ENCODE measurements at regions not wholly inside any gene's neighbourhood (a gene's known extent, or its start where the extent isn't known, plus 50 kb on each side); places are given as distances from the start of the nearest gene placed in this dataset.

DNA sequence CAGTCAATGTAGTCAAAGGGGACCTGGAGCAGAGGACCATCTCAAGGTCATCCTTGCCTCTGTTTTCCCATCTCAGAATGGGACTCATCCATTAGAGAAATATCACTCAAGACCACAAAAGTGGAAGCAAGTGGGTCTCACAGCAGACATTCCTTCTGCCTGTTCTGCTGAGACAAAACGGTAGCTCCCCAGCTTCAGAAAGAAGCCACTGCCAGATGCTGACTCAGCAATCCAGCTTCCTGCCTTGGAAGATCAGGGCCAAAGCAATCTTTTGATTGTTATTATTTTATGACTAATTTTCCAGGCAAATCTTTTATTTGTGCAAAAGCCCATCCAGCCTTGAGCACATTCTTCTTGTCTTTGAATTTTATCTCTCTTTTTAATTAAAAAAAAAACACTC is 86.8 kb downstream of the CCT6B start:
- no peaks in the 10 kb centered on the region for H3K36me3 Mint-ChIP-seq (ENCODE audit: low read depth, unreplicated experiment)
- peaks cover 1% of the 10 kb centered on the region for H3K27me3 Mint-ChIP-seq (ENCODE audit: unreplicated experiment)
- TF ChIP-seq CTCF (IDR thresholded peaks at IDR 0.05; ENCODE audit: unreplicated experiment) = no peak
- no peak overlapping the region for H3K27ac Mint-ChIP-seq (ENCODE audit: unreplicated experiment)
- peaks cover 8% of the 10 kb centered on the region for H3K4me1 Mint-ChIP-seq (ENCODE audit: unreplicated experiment)
- no peaks in the 10 kb centered on the region for H3K9me3 Mint-ChIP-seq (ENCODE audit: unreplicated experiment)
- DNase-seq (ENCODE audit: low spot score) = no peak
- H3K4me3 Mint-ChIP-seq (ENCODE audit: unreplicated experiment) = no peak overlapping the region

DNA sequence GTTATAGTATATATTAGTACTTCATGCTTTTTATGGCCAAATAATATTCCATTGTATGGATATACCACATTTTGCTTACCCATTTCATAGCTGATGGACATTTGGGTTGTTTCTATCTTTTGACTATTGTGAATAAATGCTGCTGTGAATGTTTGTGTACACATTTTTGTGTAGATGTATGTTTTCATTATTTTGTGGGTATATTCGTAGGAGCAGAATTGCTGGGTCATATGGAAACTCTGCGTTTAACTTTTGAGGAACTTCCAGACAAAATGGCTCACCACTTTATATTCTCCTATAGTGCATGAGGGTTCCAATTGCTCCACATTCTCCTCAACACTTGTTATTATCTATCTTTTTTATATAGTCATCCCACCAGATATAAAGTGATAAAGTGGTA is 88.6 kb downstream of the CCT6B start:
- H3K4me3 Mint-ChIP-seq (ENCODE audit: unreplicated experiment) = no peak overlapping the region
- peaks cover 8% of the 10 kb centered on the region for H3K4me1 Mint-ChIP-seq (ENCODE audit: unreplicated experiment)
- H3K27ac Mint-ChIP-seq (ENCODE audit: unreplicated experiment) = no peak overlapping the region
- DNase-seq (ENCODE audit: low spot score) = no peak
- H3K36me3 Mint-ChIP-seq (ENCODE audit: low read depth, unreplicated experiment) = no peaks in the 10 kb centered on the region
- H3K27me3 Mint-ChIP-seq (ENCODE audit: unreplicated experiment) = peaks cover 1% of the 10 kb centered on the region
- TF ChIP-seq CTCF (IDR thresholded peaks at IDR 0.05; ENCODE audit: unreplicated experiment) = no peak
- H3K9me3 Mint-ChIP-seq (ENCODE audit: unreplicated experiment) = no peaks in the 10 kb centered on the region

GRCh38 chr17:34869641-34870040 is 91.6 kb downstream of the CCT6B start:
- no peak for DNase-seq (ENCODE audit: low spot score)
- Mint-ChIP-seq H3K4me1 (ENCODE audit: unreplicated experiment) (no peaks in the 10 kb centered on the region), H3K4me3 (ENCODE audit: unreplicated experiment) (no peak overlapping the region), H3K27ac (ENCODE audit: unreplicated experiment) (no peak overlapping the region), H3K36me3 (ENCODE audit: low read depth, unreplicated experiment) (no peaks in the 10 kb centered on the region), H3K9me3 (ENCODE audit: unreplicated experiment) (no peaks in the 10 kb centered on the region), H3K27me3 (ENCODE audit: unreplicated experiment) (peaks cover 2% of the 10 kb centered on the region)
- no peak for TF ChIP-seq CTCF (IDR thresholded peaks at IDR 0.05; ENCODE audit: unreplicated experiment)

- no peak for TF ChIP-seq CTCF (IDR thresholded peaks at IDR 0.05; ENCODE audit: unreplicated experiment)
- H3K4me1 Mint-ChIP-seq (ENCODE audit: unreplicated experiment) = no peaks in the 10 kb centered on the region
- no peak for DNase-seq (ENCODE audit: low spot score)
- H3K9me3 Mint-ChIP-seq (ENCODE audit: unreplicated experiment) = no peaks in the 10 kb centered on the region
- H3K27me3 Mint-ChIP-seq (ENCODE audit: unreplicated experiment) = peaks cover 2% of the 10 kb centered on the region
- H3K27ac Mint-ChIP-seq (ENCODE audit: unreplicated experiment) = no peak overlapping the region
- H3K4me3 Mint-ChIP-seq (ENCODE audit: unreplicated experiment) = no peak overlapping the region
- no peaks in the 10 kb centered on the region for H3K36me3 Mint-ChIP-seq (ENCODE audit: low read depth, unreplicated experiment)
Measured at GRCh38 chr17:34865716-34866115, 95.5 kb downstream of the CCT6B start.

DNA sequence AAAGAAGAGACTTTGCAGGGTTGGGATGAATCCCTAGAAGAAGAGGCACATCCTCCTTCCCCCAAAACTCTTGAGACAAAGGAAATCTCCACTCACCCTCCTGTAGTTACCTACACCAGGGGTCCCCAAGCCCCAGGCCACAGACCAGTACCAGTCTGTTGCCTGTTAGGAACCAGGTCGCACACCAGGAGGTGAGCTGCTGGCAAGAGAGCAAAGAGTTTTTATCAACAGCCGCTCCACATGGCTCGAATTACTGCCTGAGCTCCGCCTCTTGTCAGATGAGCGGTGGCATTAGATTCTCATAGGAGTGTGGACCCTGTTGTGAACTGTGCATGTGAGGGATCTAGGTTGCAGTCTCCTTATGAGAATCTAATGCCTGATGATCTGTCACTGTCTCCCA is 98.9 kb downstream of the CCT6B start:
- no peak for TF ChIP-seq CTCF (IDR thresholded peaks at IDR 0.05; ENCODE audit: unreplicated experiment)
- H3K27ac Mint-ChIP-seq (ENCODE audit: unreplicated experiment) = no peak overlapping the region

More for the DNA sequence above, 98.9 kb downstream of the CCT6B start:
- DNase-seq (ENCODE audit: low spot score) = no peak
- Mint-ChIP-seq H3K36me3 (ENCODE audit: low read depth, unreplicated experiment) (no peaks in the 10 kb centered on the region), H3K27me3 (ENCODE audit: unreplicated experiment) (peaks cover 4% of the 10 kb centered on the region), H3K4me3 (ENCODE audit: unreplicated experiment) (no peak overlapping the region), H3K4me1 (ENCODE audit: unreplicated experiment) (no peaks in the 10 kb centered on the region), H3K9me3 (ENCODE audit: unreplicated experiment) (no peaks in the 10 kb centered on the region)

All from endothelial cell (in vitro differentiated cells).